AG04449 (cell line): ENCODE measurements at regions not wholly inside any gene's neighbourhood (a gene's known extent, or its start where the extent isn't known, plus 50 kb on each side); places are given as distances from the start of the nearest gene placed in this dataset.

Source experiments
- CTCF ChIA-PET: fragments of 350-600 bp; formaldehyde crosslinking; extraction: SDS; loops from one replicate; lab custom pipeline; 2021; ENCODE audit warnings: antibody characterized with exemption; lab: Yijun Ruan, JAX
- POLR2A ChIA-PET: fragments of 400-600, 350-600 bp; formaldehyde crosslinking; extraction: SDS; loops from one replicate; lab custom pipeline; 2020; ENCODE audit warnings: antibody characterized with exemption, inconsistent platforms; lab: Yijun Ruan, JAX
- DNase-seq: peaks from one replicate; pipeline ENCODE4 v3.0.0-alpha.2; 2010; ENCODE audit warnings: low read depth, low spot score
- H3K4me3 ChIP-seq: 2 replicates; pipeline ENCODE4 v1.5.1; 2011; ENCODE audit warnings: low read depth, mild to moderate bottlenecking, control low read depth, low read length
- TF ChIP-seq, protein P1 (sequence below): IDR thresholded peaks from one replicate; pipeline ENCODE4 v1.5.1; 2011; ENCODE audit warnings: mild to moderate bottlenecking, moderate library complexity, low read length, control low read depth, inconsistent platforms; ENCODE audit not compliant: insufficient read depth; ENCODE audit errors: missing control alignments

DNA sequence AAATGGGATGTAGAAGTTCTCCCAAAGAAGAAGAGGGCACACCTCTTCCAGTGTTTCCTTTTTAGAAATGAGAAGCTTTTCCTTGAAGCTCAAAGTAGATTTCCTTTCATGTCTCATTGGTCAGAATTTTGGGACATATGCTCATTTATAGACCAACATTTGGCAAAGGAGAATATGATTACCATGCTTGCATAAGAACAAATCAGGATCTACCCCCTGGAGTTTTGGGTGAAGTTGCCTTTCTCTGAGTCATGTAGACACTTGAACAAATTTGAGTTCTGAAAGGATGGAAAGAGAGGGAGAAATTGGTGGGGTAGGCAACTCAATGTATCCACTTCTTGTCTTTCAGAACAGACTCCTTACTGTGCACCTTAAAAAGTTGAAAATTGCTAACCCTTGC, 409.0 kb downstream of the SLC4A3 start:
- CTCF ChIA-PET, result no interaction called here
- POLR2A ChIA-PET, result no interaction called here
- DNase-seq, result no peak
- no peak overlapping the region for H3K4me3 ChIP-seq
- TF ChIP-seq, protein P1, sequence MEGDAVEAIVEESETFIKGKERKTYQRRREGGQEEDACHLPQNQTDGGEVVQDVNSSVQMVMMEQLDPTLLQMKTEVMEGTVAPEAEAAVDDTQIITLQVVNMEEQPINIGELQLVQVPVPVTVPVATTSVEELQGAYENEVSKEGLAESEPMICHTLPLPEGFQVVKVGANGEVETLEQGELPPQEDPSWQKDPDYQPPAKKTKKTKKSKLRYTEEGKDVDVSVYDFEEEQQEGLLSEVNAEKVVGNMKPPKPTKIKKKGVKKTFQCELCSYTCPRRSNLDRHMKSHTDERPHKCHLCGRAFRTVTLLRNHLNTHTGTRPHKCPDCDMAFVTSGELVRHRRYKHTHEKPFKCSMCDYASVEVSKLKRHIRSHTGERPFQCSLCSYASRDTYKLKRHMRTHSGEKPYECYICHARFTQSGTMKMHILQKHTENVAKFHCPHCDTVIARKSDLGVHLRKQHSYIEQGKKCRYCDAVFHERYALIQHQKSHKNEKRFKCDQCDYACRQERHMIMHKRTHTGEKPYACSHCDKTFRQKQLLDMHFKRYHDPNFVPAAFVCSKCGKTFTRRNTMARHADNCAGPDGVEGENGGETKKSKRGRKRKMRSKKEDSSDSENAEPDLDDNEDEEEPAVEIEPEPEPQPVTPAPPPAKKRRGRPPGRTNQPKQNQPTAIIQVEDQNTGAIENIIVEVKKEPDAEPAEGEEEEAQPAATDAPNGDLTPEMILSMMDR, result no peak

DNA sequence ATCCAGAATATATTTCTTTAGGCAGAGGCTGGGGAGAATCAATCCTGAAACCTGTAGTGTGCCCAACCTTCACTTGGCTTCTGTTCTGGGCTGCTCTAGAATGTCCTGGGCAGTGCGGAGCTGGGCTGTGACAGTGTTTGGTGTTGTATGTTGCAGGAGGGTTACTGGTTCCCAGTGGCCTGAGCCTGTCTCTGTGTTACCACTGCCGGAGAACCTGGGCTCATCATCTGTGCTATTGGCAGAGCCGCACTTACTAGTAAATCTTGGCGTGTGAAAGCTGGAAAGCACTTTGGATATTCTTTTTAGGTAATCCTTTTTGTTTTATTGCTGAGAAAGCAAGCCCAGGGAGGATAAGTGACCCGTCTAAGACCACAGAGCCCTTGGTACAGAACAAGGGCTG, 412.9 kb downstream of the SLC4A3 start:
- TF ChIP-seq, protein P1, result no peak
- ChIA-PET CTCF (no interaction called here), POLR2A (no interaction called here)
- DNase-seq, result no peak
- no peak overlapping the region for H3K4me3 ChIP-seq

DNA sequence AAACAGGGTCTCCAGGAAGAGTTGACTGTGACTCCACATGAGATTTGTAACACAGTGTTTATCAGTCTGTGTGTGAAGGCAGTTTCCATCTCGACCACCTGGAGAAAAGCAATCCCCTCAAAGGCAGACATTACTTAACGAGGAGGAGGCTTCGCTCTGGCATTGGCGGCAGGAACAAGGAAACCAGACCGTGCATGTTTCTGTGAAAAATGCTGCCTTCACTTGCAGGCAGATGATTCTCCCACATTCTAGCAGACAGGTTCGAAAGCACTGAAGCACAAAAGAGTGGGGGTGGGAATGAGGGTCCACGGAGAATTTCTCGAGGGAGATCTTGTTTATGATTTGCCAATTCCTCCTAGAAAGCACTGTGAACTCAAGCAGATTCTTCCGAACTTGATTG, 414.0 kb downstream of the SLC4A3 start:
- ChIA-PET CTCF (no interaction called here), POLR2A (no interaction called here)
- DNase-seq, result no peak
- TF ChIP-seq, protein P1, result no peak
- H3K4me3 ChIP-seq, result no peak overlapping the region

DNA sequence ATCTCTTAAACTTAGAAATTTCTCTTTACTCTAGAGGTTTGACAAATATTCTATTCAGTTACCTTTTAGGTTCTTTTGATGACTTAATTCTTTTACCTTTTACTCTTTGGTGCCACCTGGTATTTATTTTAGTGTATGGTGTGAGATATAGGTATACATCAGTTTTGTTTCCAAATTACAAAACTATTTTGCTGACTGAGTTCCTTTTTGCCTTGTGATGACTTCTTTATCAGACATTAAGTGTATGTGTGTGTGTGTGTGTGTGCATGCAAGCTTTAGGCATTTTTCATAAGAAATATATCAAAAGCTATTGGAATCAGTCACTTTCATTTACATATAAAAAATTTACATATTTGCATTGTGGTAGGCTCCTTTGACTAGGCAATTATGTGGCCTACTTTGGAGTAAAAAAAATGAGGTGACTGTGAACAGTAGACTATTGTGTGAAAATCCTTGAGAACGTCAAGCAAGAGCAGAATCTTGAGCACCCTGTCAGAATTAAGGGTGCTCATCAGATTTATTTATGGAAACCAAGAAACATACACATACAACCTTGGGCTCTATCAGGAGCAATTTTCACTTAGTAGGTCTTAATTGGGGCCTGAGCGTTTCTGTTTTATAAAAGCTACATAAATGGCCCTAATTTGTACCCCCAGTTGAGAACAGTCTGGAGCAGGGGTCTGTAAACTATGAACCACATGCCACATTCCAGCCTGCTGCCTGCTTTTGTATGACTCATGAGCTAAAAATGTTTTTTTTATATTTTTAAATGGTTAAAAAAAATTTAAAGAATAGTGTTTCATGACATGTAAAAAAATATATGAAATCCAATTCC, 415.9 kb downstream of the SLC4A3 start:
- ChIA-PET CTCF (interaction anchor here (1.1 kb wide), 1 partner anchor 9 kb away, joined by 5 read pairs; no protein-coding TSS in a partner anchor), POLR2A (no interaction called here)
- H3K4me3 ChIP-seq, result no peak overlapping the region
- TF ChIP-seq, protein P1, result no peak
- no peak for DNase-seq

DNA sequence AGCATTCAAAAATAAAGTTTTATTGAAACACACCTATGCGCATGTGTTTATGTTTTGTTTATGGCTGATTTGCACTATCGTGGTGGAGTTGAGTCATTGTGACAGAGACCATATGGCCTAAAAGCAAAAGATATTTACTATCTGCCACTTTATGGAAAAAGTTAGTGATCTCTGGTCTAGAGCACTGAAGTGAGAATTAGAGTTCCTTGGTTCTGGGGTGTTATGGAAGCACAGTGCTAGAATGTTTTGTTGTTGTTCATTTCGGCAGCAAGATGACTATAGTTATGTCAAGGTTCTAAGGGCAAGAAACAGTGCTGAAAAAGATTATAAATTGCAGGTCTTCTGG, 416.5 kb downstream of the SLC4A3 start:
- POLR2A ChIA-PET, result no interaction called here
- DNase-seq, result no peak
- CTCF ChIA-PET, result interaction anchor here (1.1 kb wide), 1 partner anchor 9 kb away, joined by 5 read pairs; no protein-coding TSS in a partner anchor
- no peak overlapping the region for H3K4me3 ChIP-seq
- TF ChIP-seq, protein P1, result no peak

DNA sequence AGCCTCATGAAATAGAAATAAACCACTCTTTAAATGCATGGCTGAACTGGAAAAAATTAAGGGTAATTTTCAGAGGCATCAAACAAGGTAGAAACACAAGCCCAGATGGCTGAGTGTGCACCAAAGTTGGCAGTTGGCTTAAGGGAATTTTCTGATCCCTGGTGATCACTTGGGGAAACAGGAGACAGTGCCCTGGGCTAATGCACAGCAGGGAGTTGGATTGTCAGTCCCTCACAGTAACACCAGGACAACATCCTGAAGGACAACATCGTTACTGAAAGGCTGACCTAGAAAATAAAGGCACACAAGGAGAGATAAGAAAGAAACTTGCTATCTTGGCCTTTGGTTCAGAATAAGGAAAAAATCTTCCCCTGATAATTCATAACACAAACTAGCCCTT, 417.0 kb downstream of the SLC4A3 start:
- TF ChIP-seq, protein P1, result no peak
- no peak overlapping the region for H3K4me3 ChIP-seq
- POLR2A ChIA-PET, result no interaction called here
- DNase-seq, result no peak
- CTCF ChIA-PET, result interaction anchor here (1.1 kb wide), 1 partner anchor 10 kb away, joined by 5 read pairs; no protein-coding TSS in a partner anchor
